ENCODE measurements at regions not wholly inside any gene's neighbourhood (a gene's known extent, or its start where the extent isn't known, plus 50 kb on each side); places are given as distances from the start of the nearest gene placed in this dataset.

DNA sequence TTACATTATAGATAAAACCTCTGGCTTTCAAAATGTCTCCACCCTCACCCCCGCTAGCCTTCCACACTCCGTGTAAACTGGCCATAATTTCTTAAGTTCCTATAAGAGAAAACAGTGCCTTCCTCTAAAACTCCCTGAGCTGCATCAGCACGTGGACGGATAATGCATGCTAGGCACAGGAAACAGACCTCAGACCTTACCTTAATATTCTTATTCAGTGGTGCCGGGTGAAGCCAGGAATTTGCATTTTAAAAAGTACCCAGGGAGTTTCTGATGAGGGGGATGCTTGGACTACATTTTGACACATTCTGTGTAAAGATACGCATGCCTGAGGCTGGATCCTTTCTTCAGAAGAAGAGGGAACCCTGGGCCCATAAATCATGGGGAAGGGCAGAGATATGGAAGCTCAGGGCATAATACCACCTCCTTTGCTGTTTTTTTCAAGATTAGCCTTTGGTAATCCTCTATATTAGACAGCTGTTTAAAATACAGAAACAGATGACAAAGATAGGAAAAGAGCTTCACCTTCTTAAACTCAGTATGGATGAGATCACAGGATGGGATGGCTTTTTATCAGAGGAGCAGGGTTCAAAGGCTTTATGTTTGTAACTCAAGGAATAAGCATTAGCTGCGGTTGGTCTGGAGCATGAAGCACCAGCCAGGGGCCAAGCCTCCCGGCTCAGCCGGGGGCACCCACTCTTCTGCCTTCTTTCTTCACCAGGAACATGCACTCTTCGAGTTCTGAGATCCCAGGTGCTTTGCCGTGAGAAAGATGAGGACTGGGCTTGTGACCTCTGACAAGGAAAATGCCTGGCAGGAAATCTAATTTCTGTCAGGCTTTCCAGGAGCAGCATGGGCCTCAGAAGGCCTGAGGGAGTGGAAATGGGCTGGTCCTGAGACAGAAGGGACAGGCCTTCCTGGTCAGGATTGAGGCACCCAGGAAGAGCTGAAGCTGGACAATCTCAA is 218.1 kb upstream of the SOX4 start:
- no peak overlapping the region for H3K27ac ChIP-seq (ENCODE audit: extremely low read depth, low read depth, low read length)
- H3K9me3 ChIP-seq (ENCODE audit: control insufficient read depth, insufficient read depth, low read depth, low read length) = no peaks in the 10 kb centered on the region
- H3K36me3 ChIP-seq (ENCODE audit: control insufficient read depth in 2 of 2, insufficient read depth in 1 of 2, low read length in 2 of 2) = no peaks in the 10 kb centered on the region
- peaks cover 4% of the 10 kb centered on the region for H3K4me1 ChIP-seq (ENCODE audit: control insufficient read depth, insufficient read depth, low read length)
- ChIA-PET CTCF (interaction anchor here (0.6 kb wide), 1 partner anchor 19 kb away, joined by 3 read pairs; no protein-coding TSS in a partner anchor), POLR2A (interaction anchor here (0.6 kb wide), 1 partner anchor 222 kb away, joined by 3 read pairs; no protein-coding TSS in a partner anchor)
- TF ChIP-seq IKZF3 (tag by site-specific recombination; IDR thresholded peaks at IDR 0.05) = no peak
- TF ChIP-seq, protein P1, sequence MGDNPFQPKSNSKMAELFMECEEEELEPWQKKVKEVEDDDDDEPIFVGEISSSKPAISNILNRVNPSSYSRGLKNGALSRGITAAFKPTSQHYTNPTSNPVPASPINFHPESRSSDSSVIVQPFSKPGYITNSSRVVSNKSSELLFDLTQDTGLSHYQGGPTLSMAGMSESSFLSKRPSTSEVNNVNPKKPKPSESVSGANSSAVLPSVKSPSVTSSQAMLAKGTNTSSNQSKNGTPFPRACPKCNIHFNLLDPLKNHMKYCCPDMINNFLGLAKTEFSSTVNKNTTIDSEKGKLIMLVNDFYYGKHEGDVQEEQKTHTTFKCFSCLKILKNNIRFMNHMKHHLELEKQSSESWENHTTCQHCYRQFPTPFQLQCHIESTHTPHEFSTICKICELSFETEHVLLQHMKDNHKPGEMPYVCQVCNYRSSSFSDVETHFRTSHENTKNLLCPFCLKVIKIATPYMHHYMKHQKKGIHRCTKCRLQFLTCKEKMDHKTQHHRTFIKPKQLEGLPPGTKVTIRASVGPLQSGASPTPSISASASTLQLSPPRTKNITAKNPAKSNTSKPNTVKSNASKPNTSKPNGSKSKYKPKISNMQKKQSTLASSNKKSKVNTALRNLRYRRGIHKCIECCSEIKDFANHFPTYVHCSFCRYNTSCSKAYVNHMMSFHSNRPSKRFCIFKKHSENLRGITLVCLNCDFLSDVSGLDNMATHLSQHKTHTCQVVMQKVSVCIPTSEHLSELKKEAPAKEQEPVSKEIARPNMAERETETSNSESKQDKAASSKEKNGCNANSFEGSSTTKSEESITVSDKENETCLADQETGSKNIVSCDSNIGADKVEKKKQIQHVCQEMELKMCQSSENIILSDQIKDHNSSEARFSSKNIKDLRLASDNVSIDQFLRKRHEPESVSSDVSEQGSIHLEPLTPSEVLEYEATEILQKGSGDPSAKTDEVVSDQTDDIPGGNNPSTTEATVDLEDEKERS (tag by site-specific recombination; IDR thresholded peaks at IDR 0.05) = no peak
- TF ChIP-seq ZNF561 (tag by site-specific recombination; IDR thresholded peaks at IDR 0.05; ENCODE audit: borderline replicate concordance) = no peak
- no peak for TF ChIP-seq ZNF843 (tag by site-specific recombination; IDR thresholded peaks at IDR 0.05)
- no peak for TF ChIP-seq ZNF654 (tag by site-specific recombination; IDR thresholded peaks at IDR 0.05; ENCODE audit: low read depth)
- no peak for TF ChIP-seq ZNF202 (tag by site-specific recombination; IDR thresholded peaks at IDR 0.05; ENCODE audit: borderline replicate concordance)
- TF ChIP-seq HOXC10 (CRISPR knock-in tag; IDR thresholded peaks at IDR 0.05) = no peak
- no peak for TF ChIP-seq OSR2 (tag by site-specific recombination; IDR thresholded peaks at IDR 0.05)
- no peak for TF ChIP-seq ZNF670 (tag by site-specific recombination; IDR thresholded peaks at IDR 0.05; ENCODE audit: low read depth)
- no peak for TF ChIP-seq ZNF223 (tag by site-specific recombination; IDR thresholded peaks at IDR 0.05)
- no peak for TF ChIP-seq ZNF747 (tag by site-specific recombination; IDR thresholded peaks at IDR 0.05)
- TF ChIP-seq ZNF449 (tag by site-specific recombination; IDR thresholded peaks at IDR 0.05) = no peak
- no peak for TF ChIP-seq ZNF37A (tag by site-specific recombination; IDR thresholded peaks at IDR 0.05)
- TF ChIP-seq, protein P2, sequence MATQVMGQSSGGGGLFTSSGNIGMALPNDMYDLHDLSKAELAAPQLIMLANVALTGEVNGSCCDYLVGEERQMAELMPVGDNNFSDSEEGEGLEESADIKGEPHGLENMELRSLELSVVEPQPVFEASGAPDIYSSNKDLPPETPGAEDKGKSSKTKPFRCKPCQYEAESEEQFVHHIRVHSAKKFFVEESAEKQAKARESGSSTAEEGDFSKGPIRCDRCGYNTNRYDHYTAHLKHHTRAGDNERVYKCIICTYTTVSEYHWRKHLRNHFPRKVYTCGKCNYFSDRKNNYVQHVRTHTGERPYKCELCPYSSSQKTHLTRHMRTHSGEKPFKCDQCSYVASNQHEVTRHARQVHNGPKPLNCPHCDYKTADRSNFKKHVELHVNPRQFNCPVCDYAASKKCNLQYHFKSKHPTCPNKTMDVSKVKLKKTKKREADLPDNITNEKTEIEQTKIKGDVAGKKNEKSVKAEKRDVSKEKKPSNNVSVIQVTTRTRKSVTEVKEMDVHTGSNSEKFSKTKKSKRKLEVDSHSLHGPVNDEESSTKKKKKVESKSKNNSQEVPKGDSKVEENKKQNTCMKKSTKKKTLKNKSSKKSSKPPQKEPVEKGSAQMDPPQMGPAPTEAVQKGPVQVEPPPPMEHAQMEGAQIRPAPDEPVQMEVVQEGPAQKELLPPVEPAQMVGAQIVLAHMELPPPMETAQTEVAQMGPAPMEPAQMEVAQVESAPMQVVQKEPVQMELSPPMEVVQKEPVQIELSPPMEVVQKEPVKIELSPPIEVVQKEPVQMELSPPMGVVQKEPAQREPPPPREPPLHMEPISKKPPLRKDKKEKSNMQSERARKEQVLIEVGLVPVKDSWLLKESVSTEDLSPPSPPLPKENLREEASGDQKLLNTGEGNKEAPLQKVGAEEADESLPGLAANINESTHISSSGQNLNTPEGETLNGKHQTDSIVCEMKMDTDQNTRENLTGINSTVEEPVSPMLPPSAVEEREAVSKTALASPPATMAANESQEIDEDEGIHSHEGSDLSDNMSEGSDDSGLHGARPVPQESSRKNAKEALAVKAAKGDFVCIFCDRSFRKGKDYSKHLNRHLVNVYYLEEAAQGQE (tag by site-specific recombination; IDR thresholded peaks at IDR 0.05) = no peak
- TF ChIP-seq ZNF555 (tag by site-specific recombination; conservative IDR thresholded peaks at IDR 0.05) = no peak
- TF ChIP-seq ZIC2 (tag by site-specific recombination; IDR thresholded peaks at IDR 0.05) = no peak
- no peak overlapping the region for H3K4me3 ChIP-seq (ENCODE audit: low read depth, low read length)

- ChIA-PET CTCF (no interaction called here), POLR2A (interaction anchor here (0.6 kb wide), 1 partner anchor 22 kb away, joined by 3 read pairs; no protein-coding TSS in a partner anchor)
- H3K4me1 ChIP-seq (ENCODE audit: control insufficient read depth, insufficient read depth, low read length) = no peaks in the 10 kb centered on the region
- H3K27ac ChIP-seq (ENCODE audit: extremely low read depth, low read depth, low read length) = no peak overlapping the region
- H3K36me3 ChIP-seq (ENCODE audit: control insufficient read depth in 2 of 2, insufficient read depth in 1 of 2, low read length in 2 of 2) = no peaks in the 10 kb centered on the region
- H3K9me3 ChIP-seq (ENCODE audit: control insufficient read depth, insufficient read depth, low read depth, low read length) = no peaks in the 10 kb centered on the region
- no peak overlapping the region for H3K4me3 ChIP-seq (ENCODE audit: low read depth, low read length)
- no peak for TF ChIP-seq ZNF677 (tag by site-specific recombination; IDR thresholded peaks at IDR 0.05)
- TF ChIP-seq AEBP2 (tag by site-specific recombination; IDR thresholded peaks at IDR 0.05; ENCODE audit: borderline replicate concordance) = no peak
- TF ChIP-seq, protein P3, sequence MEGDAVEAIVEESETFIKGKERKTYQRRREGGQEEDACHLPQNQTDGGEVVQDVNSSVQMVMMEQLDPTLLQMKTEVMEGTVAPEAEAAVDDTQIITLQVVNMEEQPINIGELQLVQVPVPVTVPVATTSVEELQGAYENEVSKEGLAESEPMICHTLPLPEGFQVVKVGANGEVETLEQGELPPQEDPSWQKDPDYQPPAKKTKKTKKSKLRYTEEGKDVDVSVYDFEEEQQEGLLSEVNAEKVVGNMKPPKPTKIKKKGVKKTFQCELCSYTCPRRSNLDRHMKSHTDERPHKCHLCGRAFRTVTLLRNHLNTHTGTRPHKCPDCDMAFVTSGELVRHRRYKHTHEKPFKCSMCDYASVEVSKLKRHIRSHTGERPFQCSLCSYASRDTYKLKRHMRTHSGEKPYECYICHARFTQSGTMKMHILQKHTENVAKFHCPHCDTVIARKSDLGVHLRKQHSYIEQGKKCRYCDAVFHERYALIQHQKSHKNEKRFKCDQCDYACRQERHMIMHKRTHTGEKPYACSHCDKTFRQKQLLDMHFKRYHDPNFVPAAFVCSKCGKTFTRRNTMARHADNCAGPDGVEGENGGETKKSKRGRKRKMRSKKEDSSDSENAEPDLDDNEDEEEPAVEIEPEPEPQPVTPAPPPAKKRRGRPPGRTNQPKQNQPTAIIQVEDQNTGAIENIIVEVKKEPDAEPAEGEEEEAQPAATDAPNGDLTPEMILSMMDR (tag by site-specific recombination; IDR thresholded peaks at IDR 0.05) = no peak
Observed at GRCh38 chr6:21377356-21377755, 216.2 kb upstream of the SOX4 start.
